Stimulated activated CD4-positive, alpha-beta T cell treated with anti-CD3 and anti-CD28 coated beads, Interleukin-15, amount 100 ng/mL, for 24 hours (primary cell): ENCODE measurements at regions not wholly inside any gene's neighbourhood (a gene's known extent, or its start where the extent isn't known, plus 50 kb on each side); places are given as distances from the start of the nearest gene placed in this dataset.
A peak's percentile ranks its signal among the peaks of the same experiment; 100 is the strongest.
"Not testable (repeated sequence)": the region's sequence is repeated elsewhere in the genome, so short reads cannot be mapped to it uniquely, and the experiment has no call there.

Source experiments
- DNase-seq: peaks from one replicate; pipeline ENCODE4 v3.0.0-alpha.2; 2020

DNA sequence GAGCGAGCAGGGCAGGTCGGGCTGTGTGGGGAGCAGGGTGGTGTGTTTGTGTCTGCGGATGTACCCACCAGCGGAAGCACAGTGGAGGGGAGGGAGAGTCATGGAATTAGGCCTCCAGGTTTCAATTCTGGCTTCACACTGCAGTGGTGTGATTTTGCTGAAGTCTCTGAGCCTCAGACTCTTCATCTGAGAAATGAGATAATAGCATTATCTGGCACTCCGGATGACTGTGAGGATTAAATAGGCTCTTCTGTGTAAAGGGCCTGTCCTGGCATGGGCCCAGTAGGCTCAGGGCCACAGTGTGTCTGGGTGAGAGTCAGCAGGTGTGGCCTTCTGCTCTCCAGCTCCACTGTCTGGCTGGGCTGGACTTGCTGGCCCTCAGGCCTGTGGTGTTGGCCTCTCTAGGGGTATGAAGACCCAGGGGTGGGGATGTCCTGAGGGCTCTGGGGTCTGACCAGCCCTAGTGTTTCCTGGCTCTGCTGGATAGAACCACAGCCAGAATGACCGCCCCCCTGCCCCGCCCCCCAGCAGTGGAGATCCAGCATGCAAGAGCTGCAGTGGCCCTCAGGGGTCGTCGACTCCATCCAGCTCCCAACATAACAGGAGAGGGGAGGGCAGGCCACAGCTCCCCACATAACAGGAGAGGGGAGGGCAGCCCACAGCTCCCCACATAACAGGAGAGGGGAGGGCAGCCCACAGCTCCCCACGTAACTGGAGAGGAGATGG is 178.6 kb downstream of the RPS24 start:
- DNase-seq, result no peak

DNA sequence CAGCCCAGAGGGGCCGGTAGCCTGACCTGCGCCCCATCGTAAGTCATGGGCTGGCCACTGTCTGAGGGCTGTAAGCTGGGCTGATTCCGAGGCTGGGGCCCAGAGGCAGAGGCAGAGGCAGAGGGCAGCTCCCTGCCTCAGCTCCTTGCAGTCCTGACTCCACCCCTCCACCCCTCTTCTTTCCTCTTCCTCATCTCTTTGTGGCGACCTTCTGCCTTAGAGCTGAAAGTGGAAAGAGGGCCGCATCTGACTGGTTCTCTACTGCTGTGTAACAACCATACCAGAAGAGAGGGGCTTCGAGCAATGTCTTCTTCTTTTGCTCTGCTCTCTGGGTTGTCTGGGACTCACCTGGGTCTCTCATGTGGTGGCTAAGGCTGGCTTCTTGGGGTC is 179.1 kb downstream of the RPS24 start:
- no peak for DNase-seq

DNA sequence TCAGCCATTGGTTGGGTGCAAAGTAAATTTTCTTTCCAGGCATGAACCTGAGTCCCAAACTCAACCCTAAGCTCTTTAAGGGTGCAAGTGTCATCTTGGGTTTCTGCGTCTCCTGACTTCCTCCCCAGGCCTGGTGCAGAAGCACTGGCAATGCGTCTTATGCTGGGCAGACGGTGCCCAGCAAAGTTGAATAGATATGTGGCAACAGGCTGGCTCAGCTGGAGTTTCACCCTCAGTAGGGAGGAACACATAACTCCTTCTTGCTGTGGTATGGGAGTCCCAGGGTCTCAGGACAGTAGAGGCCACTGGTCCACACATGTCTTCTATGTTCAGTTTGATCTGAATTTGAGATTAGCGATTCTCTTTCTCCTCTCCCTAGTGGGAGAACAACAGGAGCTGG is 181.3 kb downstream of the RPS24 start:
- no peak for DNase-seq

DNA sequence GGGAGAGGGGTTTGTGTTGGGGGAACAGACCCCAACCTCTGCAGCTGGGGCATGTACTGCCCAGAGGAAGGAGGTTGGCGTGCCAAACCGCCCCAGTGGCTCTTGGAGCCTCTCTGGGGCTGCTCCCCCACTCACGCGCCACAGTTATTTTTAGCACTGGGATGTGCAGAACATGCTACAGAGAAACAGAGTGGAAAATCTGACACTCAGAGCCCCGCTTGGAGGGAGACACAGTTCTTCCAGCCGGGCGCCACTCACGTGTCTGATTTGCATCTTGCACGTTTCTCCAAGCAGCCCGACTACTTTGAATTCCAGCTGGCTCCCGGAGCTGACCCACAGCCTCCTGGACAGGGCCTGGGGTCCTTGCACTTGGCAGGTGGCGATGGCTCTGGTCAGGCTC is 182.0 kb downstream of the RPS24 start:
- peak; percentile 42 for DNase-seq

DNA sequence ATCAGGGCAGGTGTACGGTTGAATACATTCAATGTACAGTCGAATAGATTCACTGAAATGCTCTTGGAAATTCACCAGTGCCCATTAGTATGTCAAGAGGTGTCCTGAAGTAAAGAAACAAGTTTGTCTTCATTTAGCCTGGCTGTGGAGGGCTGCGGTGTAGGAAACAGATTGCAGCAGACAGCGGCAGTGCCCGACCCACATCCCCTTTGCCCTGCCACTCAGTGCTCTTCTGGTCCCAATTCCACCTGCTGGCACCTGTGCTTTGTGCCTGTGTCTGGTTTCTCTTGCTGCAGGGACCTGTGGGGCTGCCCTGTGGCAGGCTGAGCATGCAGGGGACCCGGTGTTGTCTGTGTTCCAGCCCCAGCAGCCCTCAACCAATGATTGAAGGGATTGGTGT is 183.7 kb downstream of the RPS24 start:
- DNase-seq, result no peak

DNA sequence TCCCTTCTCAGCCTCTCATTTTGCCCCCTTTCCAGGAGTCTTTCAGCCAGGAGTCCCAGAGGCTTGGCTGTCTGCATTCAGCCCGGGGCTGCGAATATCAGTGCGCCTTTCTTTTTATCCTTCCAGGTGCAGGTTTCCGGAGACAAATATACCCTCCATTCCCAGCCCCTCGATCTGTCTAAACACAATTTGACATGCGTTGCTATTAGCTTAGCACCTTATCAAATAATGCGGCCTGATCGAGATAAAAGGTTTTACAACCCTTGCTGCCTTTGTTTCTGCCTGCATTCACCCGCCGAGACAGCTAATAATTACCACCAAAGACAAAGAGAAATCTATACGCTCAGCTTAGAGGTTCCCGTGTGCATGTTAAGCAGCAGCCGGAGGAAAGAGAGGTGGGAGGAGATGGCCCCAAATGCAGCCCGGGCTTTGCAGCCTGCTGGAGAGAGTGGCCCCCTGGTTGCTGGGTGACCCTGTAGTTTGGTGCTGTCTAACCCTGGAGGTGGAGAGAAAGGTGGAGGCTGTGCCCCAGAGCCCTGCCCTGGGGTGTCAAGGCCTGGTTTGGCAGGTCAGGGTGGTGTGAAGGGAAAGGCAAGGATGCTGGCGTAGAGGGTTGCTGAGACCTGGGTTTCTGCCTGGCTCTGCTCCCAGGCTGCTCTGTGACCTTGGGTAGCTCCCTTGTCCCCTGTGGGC is 185.3 kb downstream of the RPS24 start:
- no peak for DNase-seq

DNA sequence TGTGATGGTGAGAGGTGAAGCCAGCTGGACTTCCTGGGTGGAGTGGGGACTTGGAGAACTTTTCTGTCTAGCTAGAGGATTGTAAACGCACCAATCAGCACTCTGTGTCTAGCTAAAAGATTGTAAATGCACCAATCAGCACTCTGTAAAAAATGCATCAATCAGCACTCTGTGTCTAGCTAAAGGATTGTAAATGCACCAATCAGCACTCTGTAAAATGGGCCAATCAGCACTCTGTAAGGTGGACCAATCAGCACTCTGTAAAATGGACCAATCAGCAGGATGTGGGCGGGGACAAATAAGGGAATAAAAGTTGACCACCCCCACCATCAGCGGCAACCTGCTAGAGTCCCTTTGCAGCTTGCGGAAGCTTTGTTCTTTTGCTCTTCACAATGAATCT is 185.9 kb downstream of the RPS24 start:
- DNase-seq, result not testable (repeated sequence)

DNA sequence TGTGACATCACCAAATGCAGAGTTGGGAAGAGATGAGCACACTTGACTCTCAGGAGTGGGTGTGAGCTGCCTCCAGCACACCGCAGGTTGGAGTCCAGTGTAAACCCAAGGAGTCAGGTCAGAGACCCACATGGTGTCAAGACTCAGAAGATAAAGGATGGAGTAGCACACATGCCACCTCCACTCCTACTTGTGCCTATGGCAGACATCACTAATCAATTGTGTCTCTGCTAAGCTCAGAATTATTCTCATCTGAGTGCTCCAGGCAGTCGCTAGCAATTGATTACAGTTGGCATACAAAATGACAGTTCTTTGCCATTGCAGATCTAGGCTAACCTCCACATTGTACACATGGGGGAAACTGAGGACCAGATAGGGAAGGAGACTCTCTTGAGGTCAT is 187.1 kb downstream of the RPS24 start:
- DNase-seq, result no peak

DNA sequence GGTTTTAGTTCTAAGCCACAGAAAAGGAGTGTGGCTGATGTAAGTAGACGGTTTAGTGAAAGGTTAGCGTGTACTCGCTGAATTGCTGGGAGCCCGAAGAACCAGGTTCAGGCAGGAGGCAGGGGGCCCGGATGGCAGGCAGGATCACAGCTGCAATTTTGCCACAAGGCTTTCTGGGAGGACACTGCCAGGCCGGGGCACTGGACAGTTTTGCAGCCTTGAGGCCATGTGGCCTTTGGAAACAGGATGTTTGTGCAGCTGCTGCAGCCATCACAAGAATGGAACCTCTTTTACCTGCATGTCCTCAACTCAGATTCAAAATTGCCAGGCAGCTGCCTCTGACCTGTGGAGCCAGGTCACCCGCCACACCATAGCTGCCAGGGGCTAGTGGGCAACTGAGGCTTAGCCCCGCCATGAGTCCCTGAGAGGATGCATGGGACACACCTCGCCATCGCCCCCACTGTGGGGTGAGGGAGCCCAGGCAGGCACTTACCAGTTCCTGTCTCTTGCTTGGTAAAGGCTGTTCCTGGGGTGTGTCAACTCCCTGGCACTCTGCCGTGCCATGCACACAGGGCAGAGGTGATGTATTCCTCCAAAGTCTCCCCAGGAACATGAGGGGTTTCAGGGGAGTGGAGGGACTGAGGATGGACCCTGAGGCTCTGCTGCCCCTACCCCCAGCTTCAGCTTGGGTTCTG is 188.6 kb downstream of the RPS24 start:
- no peak for DNase-seq

DNA sequence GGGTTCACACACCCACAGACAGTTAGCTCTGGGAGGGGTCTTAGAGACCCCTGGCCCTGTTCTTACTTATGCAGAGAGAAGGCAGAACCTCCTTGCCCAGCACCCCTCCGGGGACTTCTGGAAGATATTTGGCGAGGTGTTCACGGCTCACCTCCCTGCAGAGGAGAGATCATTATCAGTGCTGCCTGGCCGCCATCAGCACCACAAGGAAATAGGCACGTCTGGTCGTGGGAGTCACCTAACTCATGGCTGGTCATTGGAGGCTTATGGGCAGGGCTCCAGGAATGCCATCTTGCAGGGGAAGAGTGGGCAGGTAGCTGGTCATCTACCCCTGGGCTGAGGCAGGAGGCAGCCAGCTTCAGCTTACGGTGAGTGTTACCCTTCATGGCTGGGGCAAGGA is 189.4 kb downstream of the RPS24 start:
- no peak for DNase-seq

DNA sequence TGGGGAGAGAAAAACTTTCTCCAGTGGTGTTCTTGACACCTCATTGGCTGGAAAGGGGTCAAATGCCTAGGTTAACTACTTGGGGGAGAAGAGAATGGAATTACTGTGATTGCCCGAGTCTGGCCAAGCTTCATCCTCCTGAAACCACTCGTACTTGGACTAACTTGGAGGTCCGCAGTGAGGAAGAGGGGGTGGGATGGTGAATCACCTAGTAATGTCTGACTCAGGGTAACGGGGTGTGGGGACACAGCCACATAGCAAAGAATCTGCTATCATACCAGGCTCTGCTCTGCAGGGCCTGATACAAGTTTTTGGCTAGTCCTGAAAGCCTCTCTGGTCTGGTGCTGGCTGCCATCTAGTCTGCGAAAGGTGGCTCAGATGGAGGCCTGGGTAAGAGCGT is 190.9 kb downstream of the RPS24 start:
- DNase-seq, result no peak

DNA sequence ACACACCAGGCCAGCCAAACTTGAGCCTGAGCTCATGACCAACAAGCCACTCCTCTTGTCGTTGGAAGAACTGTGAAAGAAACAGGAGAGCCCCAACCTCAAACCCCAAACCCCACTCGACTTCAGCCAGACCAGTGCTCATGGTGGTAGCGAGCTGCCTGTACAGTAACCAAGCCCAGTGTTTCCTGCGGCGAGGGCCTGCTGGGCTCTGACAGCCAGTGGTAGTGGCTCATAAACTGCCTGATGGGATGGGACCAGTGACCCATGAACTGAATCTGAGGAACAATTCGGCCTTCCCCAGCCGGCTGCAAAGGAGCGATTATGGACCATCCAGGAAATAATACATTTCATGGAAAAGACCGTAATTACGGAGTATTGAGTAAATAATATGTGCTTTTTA is 191.9 kb downstream of the RPS24 start:
- no peak for DNase-seq

DNA sequence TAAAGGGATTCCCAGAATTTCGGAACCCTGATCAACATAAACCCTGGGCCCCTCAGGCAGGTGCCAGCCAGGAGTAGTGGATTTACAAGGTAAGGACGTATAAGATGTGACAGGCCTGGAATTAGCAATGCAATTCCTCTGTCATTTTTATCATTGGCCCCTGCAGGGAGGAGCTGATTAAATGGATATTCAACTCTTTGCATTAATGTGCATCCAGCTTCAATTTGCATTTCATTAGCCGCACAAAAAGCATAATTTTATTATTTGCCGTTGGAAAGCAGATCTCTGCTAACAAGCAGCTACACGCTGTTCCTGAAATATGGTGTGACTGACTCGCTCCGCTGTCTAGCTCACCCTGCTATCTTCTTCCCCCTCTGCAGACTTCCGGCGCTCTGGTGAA is 195.8 kb downstream of the RPS24 start:
- DNase-seq, result no peak

DNA sequence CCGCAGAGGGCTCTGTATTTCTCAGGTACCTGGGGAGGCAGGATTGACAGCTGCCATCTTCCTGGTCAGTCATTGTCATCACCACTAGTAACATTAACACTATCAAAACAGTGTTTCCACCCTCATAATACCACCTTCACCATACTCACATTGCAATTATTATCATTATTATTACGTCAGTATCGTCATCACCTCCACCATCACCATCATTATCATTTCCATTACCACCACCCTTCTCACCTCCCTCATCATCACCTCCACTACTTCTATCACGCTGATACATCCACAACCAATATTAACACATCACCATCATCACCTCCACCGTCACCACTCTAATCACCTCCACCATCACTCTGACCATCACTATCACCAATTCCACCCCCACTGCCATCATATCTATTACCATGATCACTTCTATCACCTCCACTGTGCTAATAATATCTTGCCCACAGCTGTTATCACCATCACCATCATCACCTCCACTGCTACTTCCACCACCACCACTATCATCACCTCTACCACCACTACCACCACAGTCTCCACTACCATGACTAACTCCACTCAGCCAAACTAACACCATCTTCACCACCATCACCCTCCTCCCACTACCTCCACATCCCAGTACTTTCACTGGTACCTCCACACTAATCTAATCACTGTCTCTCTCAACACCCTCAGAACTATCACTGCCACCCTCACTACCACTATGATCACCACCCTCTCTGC is 196.4 kb downstream of the RPS24 start:
- DNase-seq, result no peak

DNA sequence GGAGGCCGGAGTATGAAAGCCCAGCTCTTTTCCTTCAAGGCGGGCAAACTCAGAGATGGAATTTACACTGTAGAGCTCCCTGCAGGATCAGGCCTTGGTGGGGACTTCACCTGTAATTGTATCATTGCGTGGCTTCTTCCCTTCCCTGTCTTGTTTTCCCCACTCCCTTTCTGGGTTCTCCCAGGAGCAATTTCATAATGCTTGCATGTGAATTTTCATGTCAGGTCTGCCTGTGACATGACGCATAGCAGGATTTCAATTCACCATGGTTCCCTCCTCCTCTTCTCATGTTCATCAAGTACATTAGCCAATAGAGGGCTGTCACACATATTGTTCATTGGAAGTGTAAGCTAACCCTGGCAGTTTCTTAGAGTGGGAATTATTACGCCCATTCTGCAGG is 197.7 kb downstream of the RPS24 start:
- DNase-seq, result no peak

DNA sequence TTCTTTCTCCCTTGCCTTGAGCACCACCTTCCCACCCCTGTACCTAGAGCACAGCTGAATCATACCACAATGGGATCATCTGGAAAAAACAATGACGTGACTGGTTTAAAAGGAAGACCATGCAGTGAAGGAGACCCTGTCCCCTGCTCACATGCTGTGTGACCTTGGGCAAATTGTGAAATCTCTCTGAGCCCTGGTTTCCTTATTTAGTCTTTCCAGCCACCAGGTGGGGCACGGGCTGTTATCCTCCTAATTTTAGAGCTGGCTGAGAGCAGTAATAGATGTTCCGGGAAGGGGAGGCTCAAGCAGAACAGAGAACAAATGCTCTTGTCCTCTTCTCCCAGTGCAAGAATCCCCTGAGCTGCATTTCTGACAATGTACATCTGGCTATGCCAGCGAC is 198.3 kb downstream of the RPS24 start:
- no peak for DNase-seq

DNA sequence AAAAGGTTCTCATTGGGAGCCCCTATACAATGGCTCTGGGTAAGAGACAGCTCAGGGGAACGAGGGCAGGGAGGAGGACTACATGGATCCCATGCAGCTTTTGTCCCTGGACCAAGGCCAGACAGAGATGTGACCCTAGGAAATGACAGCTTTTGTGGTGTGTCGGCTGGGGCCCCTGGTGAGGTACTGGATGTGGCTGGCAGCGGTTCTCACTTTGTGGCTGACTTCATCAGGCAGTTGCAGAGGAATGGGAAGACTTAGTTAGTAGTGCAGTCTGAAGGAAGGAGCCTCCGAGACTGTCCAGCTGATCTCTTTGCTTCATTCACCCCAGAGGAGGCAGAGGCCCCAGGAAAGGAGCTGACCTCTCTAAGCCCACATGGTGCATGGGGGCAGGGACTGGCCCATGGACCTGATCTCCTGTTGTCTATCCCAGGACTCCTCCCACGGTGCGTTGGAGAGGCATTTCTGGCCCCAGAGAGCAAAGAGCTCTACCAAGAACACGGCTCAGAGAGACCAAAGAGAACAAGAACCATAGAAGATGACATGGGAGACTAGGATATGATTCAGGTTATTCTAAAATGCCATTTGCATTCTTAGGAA is 202.9 kb downstream of the RPS24 start:
- no peak for DNase-seq

DNA sequence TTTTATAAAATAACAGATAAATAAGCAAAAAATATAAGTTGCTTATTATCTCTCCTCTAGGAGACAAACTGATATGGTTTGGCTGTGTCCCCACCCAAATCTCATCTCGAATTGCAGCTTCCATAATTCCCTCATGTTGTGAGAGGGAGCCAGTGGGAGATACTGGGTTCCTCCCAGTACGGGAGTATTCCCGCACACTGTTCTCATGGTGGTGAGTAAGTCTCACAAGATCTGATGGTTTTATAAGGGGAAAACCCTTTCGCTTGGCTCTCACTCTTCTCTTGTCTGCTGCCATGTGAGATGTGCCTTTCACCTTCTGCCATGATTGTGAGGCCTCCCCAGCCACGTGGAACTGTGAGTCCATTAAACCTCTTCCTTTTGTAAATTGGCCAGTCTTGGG is 204.3 kb downstream of the RPS24 start:
- not testable (repeated sequence) for DNase-seq

DNA sequence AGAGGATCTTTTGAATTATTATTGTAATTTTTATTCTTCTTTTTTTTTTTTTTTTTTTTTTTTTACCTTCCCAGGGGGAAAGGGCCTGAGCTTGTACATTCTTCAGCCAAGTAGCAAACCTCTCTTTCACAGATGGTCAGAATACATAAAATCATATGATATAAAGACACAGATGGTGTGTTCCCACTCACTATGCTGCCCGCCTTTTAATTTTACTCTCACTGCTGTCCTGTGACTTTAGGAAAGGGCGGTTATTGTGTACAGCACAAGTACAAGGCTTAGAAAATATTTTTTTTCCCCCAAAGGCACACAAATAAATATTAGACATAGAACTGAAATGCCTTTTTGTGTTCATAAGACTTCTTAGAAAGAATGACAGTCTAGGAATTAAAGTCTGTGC is 213.6 kb downstream of the RPS24 start:
- DNase-seq, result no peak

DNA sequence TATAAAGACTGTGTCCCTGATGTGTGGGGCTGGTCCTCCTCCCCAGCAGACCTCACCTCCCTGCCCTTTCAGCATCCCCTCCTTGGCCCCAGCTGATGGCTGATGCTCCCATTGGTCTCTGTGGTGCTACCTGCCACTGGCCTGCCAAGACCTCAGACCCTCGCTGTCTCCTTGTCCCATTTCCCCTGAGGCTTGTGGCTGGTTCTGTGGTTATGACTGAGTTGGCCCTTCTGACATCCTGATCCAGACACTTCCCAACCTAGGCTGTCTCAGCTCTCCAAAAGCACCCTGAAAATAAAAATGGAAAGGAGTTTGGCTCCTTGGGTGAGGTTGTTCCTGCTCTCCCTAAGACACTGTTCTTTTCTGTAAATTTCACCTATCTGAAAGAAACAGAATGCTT is 214.2 kb downstream of the RPS24 start:
- DNase-seq, result no peak

DNA sequence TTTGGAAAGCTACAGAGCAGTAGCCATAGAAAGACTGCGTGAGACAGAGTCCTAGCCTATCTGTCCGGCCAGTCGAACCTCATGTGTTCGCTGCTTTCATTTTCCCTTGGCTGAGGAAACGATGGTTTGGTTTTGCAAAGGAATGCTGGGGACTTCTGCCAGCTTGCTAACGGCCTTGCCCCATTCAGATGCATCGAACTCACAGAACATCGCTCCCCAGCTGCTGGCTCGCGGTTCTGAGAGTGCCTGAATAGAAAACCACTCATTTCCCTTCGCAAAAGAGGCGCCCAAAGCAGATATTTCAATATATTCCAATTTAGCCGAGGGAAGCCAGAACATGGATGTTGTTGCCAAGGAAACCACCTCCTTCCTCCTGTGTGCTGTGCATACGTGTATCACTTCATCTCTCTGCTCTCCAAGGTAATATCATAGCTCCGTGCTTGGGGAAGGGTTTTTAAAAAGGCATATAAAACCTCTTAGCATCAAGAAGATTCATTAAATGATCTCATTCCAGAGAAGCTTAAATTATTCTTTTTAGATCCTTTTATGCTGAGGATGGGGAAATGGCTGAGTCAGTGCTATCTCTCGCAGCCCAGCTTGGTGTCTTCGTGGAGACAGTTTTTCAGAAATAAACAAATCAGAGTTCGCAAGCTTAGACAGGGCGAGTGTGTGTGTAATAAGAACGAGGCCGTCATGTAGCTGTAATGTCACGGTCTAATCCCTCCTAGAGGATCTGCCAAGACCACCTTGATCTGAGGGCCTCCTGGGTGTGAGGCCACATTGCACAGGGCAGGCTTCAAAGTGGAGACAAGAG is 215.2 kb downstream of the RPS24 start:
- DNase-seq, result no peak

DNA sequence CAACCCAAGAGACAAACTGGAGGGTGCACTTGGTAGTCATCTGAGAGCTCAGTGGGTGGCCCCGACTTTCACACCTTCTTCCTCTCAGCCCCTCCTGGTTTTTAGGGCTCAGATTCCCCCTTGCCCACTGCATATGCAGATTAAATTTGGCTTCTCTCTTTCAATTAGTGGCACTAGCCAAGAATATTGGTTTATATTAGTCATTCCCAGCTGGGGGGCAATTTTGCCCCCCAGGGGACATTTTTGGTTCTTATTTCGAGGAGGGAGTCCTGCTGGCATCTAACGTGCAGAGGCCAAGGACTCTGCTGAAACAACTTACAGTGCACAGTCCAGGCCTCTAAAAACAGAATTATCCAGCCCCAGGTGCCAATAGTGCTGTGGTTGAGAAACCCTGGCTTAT is 216.0 kb downstream of the RPS24 start:
- DNase-seq, result no peak
